H1 (cell line): ENCODE measurements at regions not wholly inside any gene's neighbourhood (a gene's known extent, or its start where the extent isn't known, plus 50 kb on each side); places are given as distances from the start of the nearest gene placed in this dataset.

ENCODE experiments used
- CTCF ChIA-PET: fragments of 300-600 bp; sonication (Branson Sonifier 250); formaldehyde crosslinking; loops from one replicate; lab custom pipeline; 2021; ENCODE audit not compliant: partially characterized antibody; lab: Charles Lee
- POLR2A ChIA-PET: fragments of 300-600 bp; sonication (Branson Sonifier 250); formaldehyde crosslinking; loops from one replicate; lab custom pipeline; 2021; ENCODE audit warnings: inconsistent platforms; ENCODE audit not compliant: partially characterized antibody; lab: Charles Lee
- DNase-seq, 2 experiments: peaks; one replicate each; pipeline versions ENCODE4 v3.0.0 to v3.0.0-alpha.2; 2010 to 2022; ENCODE audit warnings: low spot score in 2 of 2, low read depth in 1 of 2, mixed read lengths in 1 of 2
- FAIRE-seq: peaks from 2 replicates; lab custom pipeline; 2011; peaks lifted over from hg19 to GRCh38; lab: Jason Lieb, UNC
- H2AFZ ChIP-seq: 2 replicates; pipeline ENCODE4 v1.8.1; 2012; ENCODE audit warnings: low read length, inconsistent platforms
- H2AK5ac ChIP-seq: 2 replicates; pipeline ENCODE4 v1.6.1; 2013; ENCODE audit warnings: low read depth, low read length
- H2BK120ac ChIP-seq: replicated peaks from 2 replicates; pipeline ENCODE3; 2013; ENCODE audit warnings: low read depth, low read length, inconsistent platforms
- H2BK12ac ChIP-seq: 2 replicates; pipeline ENCODE4 v1.6.1; 2013; ENCODE audit warnings: low read depth, low read length
- H2BK15ac ChIP-seq: 2 replicates; pipeline ENCODE4 v1.6.1; 2013; ENCODE audit warnings: low read length
- H2BK20ac ChIP-seq: 2 replicates; pipeline ENCODE4 v1.6.1; 2013; ENCODE audit warnings: low read length
- H2BK5ac ChIP-seq: 2 replicates; pipeline ENCODE4 v1.6.1; 2013; ENCODE audit warnings: low read depth, low read length
- H3K14ac ChIP-seq: 2 replicates; pipeline ENCODE4 v1.6.1; 2013; ENCODE audit warnings: inconsistent platforms; ENCODE audit not compliant: insufficient read length
- H3K18ac ChIP-seq: 2 replicates; pipeline ENCODE4 v1.6.1; 2013; ENCODE audit warnings: low read length; ENCODE audit errors: extremely low read depth
- H3K23ac ChIP-seq: 2 replicates; pipeline ENCODE4 v1.6.1; 2013; ENCODE audit warnings: inconsistent platforms; ENCODE audit not compliant: insufficient read length
- H3K23me2 ChIP-seq: 2 replicates; pipeline ENCODE4 v1.6.1; 2013; ENCODE audit warnings: low read depth, low read length
- H3K27ac ChIP-seq: 2 replicates; pipeline ENCODE4 v1.6.1; 2011; ENCODE audit warnings: low read depth, low read length, inconsistent platforms
- H3K27me3 ChIP-seq, 4 experiments: replicated peaks in 1 of 4; 1 replicate in 1 of 4; 2 replicates in 3 of 4; pipeline versions ENCODE4 v1.6.1 to v1.8.1; 2011 to 2013; ENCODE audit warnings: low read length in 3 of 4, mild to moderate bottlenecking in 3 of 4, inconsistent platforms in 2 of 4, mixed read lengths in 2 of 4, moderate library complexity in 1 of 4; ENCODE audit not compliant: control insufficient read depth in 3 of 4, insufficient read depth in 3 of 4; ENCODE audit errors: extremely low read depth in 1 of 4
- H3K36me3 ChIP-seq, 4 experiments: 2 replicates each; pipeline versions ENCODE4 v1.6.1 to v1.8.1; 2011 to 2013; ENCODE audit warnings: mild to moderate bottlenecking in 4 of 4, low read length in 3 of 4, moderate library complexity in 2 of 4, control low read depth in 1 of 4, inconsistent platforms in 1 of 4; ENCODE audit not compliant: insufficient read depth in 4 of 4, control insufficient read depth in 2 of 4
- H3K4ac ChIP-seq: replicated peaks from 2 replicates; pipeline ENCODE3; 2013; ENCODE audit warnings: low read length, low read depth, mixed read lengths, inconsistent platforms; ENCODE audit not compliant: insufficient read length
- H3K4me1 ChIP-seq, 4 experiments: replicated peaks in 1 of 4; 1 replicate in 1 of 4; 2 replicates in 3 of 4; pipeline versions ENCODE4 v1.6.1 to v1.8.1; 2011 to 2013; ENCODE audit warnings: low read length in 3 of 4, inconsistent platforms in 2 of 4, mixed read lengths in 1 of 4; ENCODE audit not compliant: insufficient read depth in 4 of 4, control insufficient read depth in 3 of 4
- H3K4me2 ChIP-seq, 2 experiments: 2 replicates each; pipeline versions ENCODE4 v1.6.1 to v1.8.1; 2011 to 2013; ENCODE audit warnings: low read depth in 2 of 2, low read length in 2 of 2, control low read depth in 1 of 2, inconsistent platforms in 1 of 2, mild to moderate bottlenecking in 1 of 2; ENCODE audit not compliant: insufficient read depth in 1 of 2
- H3K4me3 ChIP-seq, 4 experiments: fragments of 200-600, 300-600 bp in 1 of 4; sonication (generic), shearing (Covaris generic), sonication (Bioruptor Twin) in 1 of 4; 2 replicates each; pipeline versions ENCODE4 v1.5.1 to v1.8.1; 2011 to 2016; ENCODE audit warnings: low read length in 4 of 4, low read depth in 3 of 4, control low read depth in 2 of 4, inconsistent platforms in 2 of 4, mild to moderate bottlenecking in 2 of 4, mixed read lengths in 1 of 4, moderate library complexity in 1 of 4; ENCODE audit not compliant: insufficient read depth in 2 of 4; ENCODE audit errors: extremely low read depth in 1 of 4
- H3K56ac ChIP-seq: replicated peaks from 2 replicates; pipeline ENCODE3; 2013; ENCODE audit warnings: low read depth, mild to moderate bottlenecking, mixed read lengths, low read length, inconsistent platforms; ENCODE audit not compliant: insufficient read length
- H3K79me1 ChIP-seq: 2 replicates; pipeline ENCODE4 v1.6.1; 2013; ENCODE audit warnings: low read depth, low read length, control low read depth
- H3K79me2 ChIP-seq, 2 experiments: 2 replicates each; pipeline versions ENCODE4 v1.6.1 to v1.8.1; 2012 to 2013; ENCODE audit warnings: low read length in 2 of 2, mild to moderate bottlenecking in 2 of 2, inconsistent platforms in 1 of 2; ENCODE audit not compliant: insufficient read depth in 2 of 2, control insufficient read depth in 1 of 2
- H3K9ac ChIP-seq, 4 experiments: replicated peaks in 1 of 4; 1 replicate in 1 of 4; 2 replicates in 3 of 4; pipeline versions ENCODE4 v1.6.1 to v1.8.1; 2011 to 2013; ENCODE audit warnings: low read depth in 3 of 4, low read length in 3 of 4, control low read depth in 2 of 4, mild to moderate bottlenecking in 2 of 4, moderate library complexity in 2 of 4, inconsistent platforms in 1 of 4; ENCODE audit errors: extremely low read depth in 1 of 4
- H3K9me3 ChIP-seq, 2 experiments: 2 replicates each; pipeline versions ENCODE4 v1.6.1 to v1.8.1; 2012 to 2013; ENCODE audit warnings: mild to moderate bottlenecking in 2 of 2, moderate library complexity in 2 of 2, control low read depth in 1 of 2, inconsistent platforms in 1 of 2, low read depth in 1 of 2, low read length in 1 of 2, mixed read lengths in 1 of 2; ENCODE audit not compliant: insufficient read depth in 2 of 2
- H4K20me1 ChIP-seq, 2 experiments: replicated peaks in 1 of 2; 2 replicates each; pipeline versions ENCODE3 to v1.8.1; 2011 to 2013; ENCODE audit warnings: inconsistent platforms in 2 of 2, low read length in 2 of 2, mild to moderate bottlenecking in 1 of 2; ENCODE audit not compliant: insufficient read depth in 2 of 2, control insufficient read depth in 1 of 2
- H4K5ac ChIP-seq: 2 replicates; pipeline ENCODE4 v1.6.1; 2013; ENCODE audit warnings: low read length, low read depth, mixed read lengths, inconsistent platforms; ENCODE audit not compliant: insufficient read length
- H4K8ac ChIP-seq: 2 replicates; pipeline ENCODE4 v1.8.0; 2013; ENCODE audit warnings: mild to moderate bottlenecking, moderate library complexity, low read length, inconsistent platforms; ENCODE audit not compliant: insufficient read depth; ENCODE audit errors: extremely low read depth
- H4K91ac ChIP-seq: replicated peaks from 2 replicates; pipeline ENCODE3; 2013; ENCODE audit warnings: low read length, mixed read lengths, inconsistent platforms; ENCODE audit not compliant: insufficient read length
- ATF3 ChIP-seq: IDR thresholded peaks from 2 replicates; pipeline ENCODE4 v1.6.1; 2011; ENCODE audit warnings: low read depth, mild to moderate bottlenecking, low read length; ENCODE audit not compliant: insufficient read depth
- BCL11A ChIP-seq, 2 experiments: IDR thresholded peaks; one replicate each; pipeline ENCODE4 v1.6.1; 2011; ENCODE audit warnings: low read depth in 2 of 2, low read length in 2 of 2, mild to moderate bottlenecking in 2 of 2
- CBX8 ChIP-seq: fragments of 300-800, 300-1000 bp; sonication (generic); IDR thresholded peaks from 2 replicates; pipeline ENCODE4 v1.7.1; 2016; ENCODE audit warnings: low read depth, low read length, borderline replicate concordance
- CREB1 ChIP-seq: IDR thresholded peaks from 2 replicates; pipeline ENCODE4 v1.6.1; 2012; ENCODE audit warnings: inconsistent platforms
- E2F6 ChIP-seq: IDR thresholded peaks from 2 replicates; pipeline ENCODE4 v1.6.1; 2012; ENCODE audit warnings: inconsistent platforms
- EP300 ChIP-seq, 2 experiments: IDR thresholded peaks; 1 replicate in 1 of 2; 2 replicates in 1 of 2; pipeline ENCODE4 v1.6.1; 2011 to 2012; ENCODE audit warnings: low read depth in 2 of 2, low read length in 2 of 2, mild to moderate bottlenecking in 2 of 2, borderline replicate concordance in 1 of 2, inconsistent platforms in 1 of 2, moderate library complexity in 1 of 2
- PHF8 ChIP-seq: fragments of 200-600 bp; sonication (generic); conservative IDR thresholded peaks from 2 replicates; pipeline ENCODE4 v1.7.1; 2012; ENCODE audit warnings: low read depth, mild to moderate bottlenecking, inconsistent platforms, low read length, moderate library complexity
- POU5F1 ChIP-seq: IDR thresholded peaks from 2 replicates; pipeline ENCODE4 v1.6.1; 2011; ENCODE audit warnings: low read depth, mild to moderate bottlenecking, low read length, moderate library complexity
- RBBP5 ChIP-seq: IDR thresholded peaks from 2 replicates; pipeline ENCODE4 v1.7.1; 2012; ENCODE audit warnings: low read depth, mild to moderate bottlenecking, inconsistent platforms, low read length, moderate library complexity, borderline replicate concordance
- SAP30 ChIP-seq: fragments of 300-600 bp; sonication (generic); IDR thresholded peaks from 2 replicates; pipeline ENCODE4 v1.7.1; 2012; ENCODE audit warnings: low read length, moderate library complexity, mild to moderate bottlenecking, inconsistent platforms; ENCODE audit not compliant: insufficient read depth, insufficient replicate concordance
- SIN3A ChIP-seq, 2 experiments: IDR thresholded peaks in 1 of 2; conservative IDR thresholded peaks in 1 of 2; 2 replicates each; pipeline ENCODE4 v1.6.1; 2011 to 2012; ENCODE audit warnings: low read length in 2 of 2, improper control_type of control experiment in 1 of 2, low read depth in 1 of 2, mild to moderate bottlenecking in 1 of 2
- SIRT6 ChIP-seq: IDR thresholded peaks from one replicate; pipeline ENCODE4 v1.7.1; 2012; ENCODE audit warnings: low read length, inconsistent platforms
- SIX5 ChIP-seq: IDR thresholded peaks from 2 replicates; pipeline ENCODE4 v1.6.1; 2011; ENCODE audit warnings: mild to moderate bottlenecking, low read depth, low read length
- WGBS, 2 experiments: shearing (Covaris generic) in 1 of 2; methylation state at CpG; one replicate each; pipeline versions ENCODE4 v1.1.6 to v1.1.7; 2013 to 2015; ENCODE audit warnings: low lambda C conversion rate in 2 of 2, mixed read lengths in 2 of 2, inconsistent platforms in 1 of 2, low coverage in 1 of 2, missing lambda C conversion rate in 1 of 2; ENCODE audit not compliant: insufficient replicate concordance in 2 of 2, insufficient coverage in 1 of 2, insufficient read length in 1 of 2; ENCODE audit errors: extremely low coverage in 1 of 2, missing lambda C conversion rate in 1 of 2; 5-methylcytosine and 5-hydroxymethylcytosine counted together

- ChIA-PET POLR2A (interaction anchor here (0.6 kb wide), 1 partner anchor 974 kb away, joined by 4 read pairs; no protein-coding TSS in a partner anchor), CTCF (interaction anchor here (0.6 to 1.4 kb wide), 2 partner anchors 13 to 131 kb away, joined by 3 read pairs; no protein-coding TSS in a partner anchor)
- no peak overlapping the region for H3K14ac ChIP-seq
- no peak for DNase-seq
- H4K5ac ChIP-seq: no peak overlapping the region
- no peak overlapping the region for H2BK20ac ChIP-seq
- H3K56ac ChIP-seq: no peak overlapping the region
- H3K4me1 ChIP-seq: no peaks in the 10 kb centered on the region
- H3K79me1 ChIP-seq: no peaks in the 10 kb centered on the region
- H3K27me3 ChIP-seq: peaks cover 0 to 1% (median 0%) of the 10 kb centered on the region in 4 experiments; a peak in 1 of 7 replicates
- H3K9ac ChIP-seq: no peak overlapping the region
- H4K91ac ChIP-seq: no peak overlapping the region
- H3K4ac ChIP-seq: no peak overlapping the region
- no peak for FAIRE-seq
- no peaks in the 10 kb centered on the region for H3K23me2 ChIP-seq
- H3K27ac ChIP-seq: no peak overlapping the region
- no peaks in the 10 kb centered on the region for H4K20me1 ChIP-seq
- no peak overlapping the region for H2BK12ac ChIP-seq
- no peak overlapping the region for H3K23ac ChIP-seq
- no peaks in the 10 kb centered on the region for H3K79me2 ChIP-seq
- H3K9me3 ChIP-seq: no peaks in the 10 kb centered on the region
- 98% methylated on average over 2 of the region's 2 CpGs; no CpG with 5 or more reads in 1 of the 2 experiments for WGBS, 2 experiments
- H2BK5ac ChIP-seq: no peak overlapping the region
- no peak for TF ChIP-seq RBBP5
- TF ChIP-seq ATF3: no peak
- no peak for TF ChIP-seq SIN3A (conservative IDR thresholded peaks at IDR 0.05 in 1 of 2, IDR thresholded peaks at IDR 0.05 in 1 of 2; ENCODE audit: low read depth in 1 of 2, low read length in 2 of 2)
- TF ChIP-seq EP300 (IDR thresholded peaks at IDR 0.05; ENCODE audit: borderline replicate concordance in 1 of 2, low read depth in 2 of 2, low read length in 2 of 2): no peak
- TF ChIP-seq POU5F1: no peak
- TF ChIP-seq CREB1: no peak
- no peak for TF ChIP-seq SAP30
- no peak for TF ChIP-seq BCL11A (IDR thresholded peaks at IDR 0.05; ENCODE audit: low read depth in 2 of 2, low read length in 2 of 2)
- TF ChIP-seq E2F6: no peak
- no peak for TF ChIP-seq PHF8
- no peak for TF ChIP-seq CBX8
- TF ChIP-seq SIRT6: no peak
- TF ChIP-seq SIX5: no peak
- H2AK5ac ChIP-seq: no peak overlapping the region
- no peaks in the 10 kb centered on the region for H3K36me3 ChIP-seq
- H3K4me3 ChIP-seq: no peak overlapping the region
- no peak overlapping the region for H3K4me2 ChIP-seq
- no peak overlapping the region for H2BK120ac ChIP-seq
- H2AFZ ChIP-seq: no peak overlapping the region
- H3K18ac ChIP-seq: no peak overlapping the region
- H4K8ac ChIP-seq: no peak overlapping the region
- no peak overlapping the region for H2BK15ac ChIP-seq
Measured at GRCh38 chr15:97092656-97093055, 762.2 kb downstream of the NR2F2 start.
